Transverse colon (tissue), 4 donors: ENCODE measurements at regions not wholly inside any gene's neighbourhood (a gene's known extent, or its start where the extent isn't known, plus 50 kb on each side); places are given as distances from the start of the nearest gene placed in this dataset.
"Not testable (repeated sequence)": the region's sequence is repeated elsewhere in the genome, so short reads cannot be mapped to it uniquely, and the experiment has no call there.

Source experiments
- DNase-seq: peaks from one replicate; pipeline ENCODE4 v3.0.0-alpha.2; 2019
- H3K27ac ChIP-seq, 4 donors: fragments of 200-600 bp; sonication (generic); 2 replicates each; pipeline ENCODE4 v1.5.1; 2016 to 2018; ENCODE audit warnings: inconsistent platforms in 4 of 4
- H3K27me3 ChIP-seq: fragments of 200-600 bp; sonication (generic); 2 replicates; pipeline ENCODE4 v1.5.1; 2017; ENCODE audit warnings: inconsistent platforms
- H3K36me3 ChIP-seq, 4 donors: fragments of 200-600 bp; sonication (generic); 2 replicates each; pipeline ENCODE4 v1.5.1; 2017 to 2019; ENCODE audit warnings: inconsistent platforms in 4 of 4
- H3K4me1 ChIP-seq, 4 donors: fragments of 200-600 bp; sonication (generic); 2 replicates each; pipeline ENCODE4 v1.5.1; 2017 to 2020; ENCODE audit warnings: inconsistent platforms in 4 of 4
- H3K4me3 ChIP-seq, 4 donors: fragments of 200-600 bp; sonication (generic); 1 replicate in 1 of 4; 2 replicates in 3 of 4; pipeline versions ENCODE4 v1.5.1 to v1.6.1; 2017 to 2019; ENCODE audit warnings: inconsistent platforms in 4 of 4
- H3K9me3 ChIP-seq, 2 donors: fragments of 200-600 bp; sonication (generic); 2 replicates each; pipeline ENCODE4 v1.5.1; 2017 to 2019; ENCODE audit warnings: inconsistent platforms in 2 of 2
- EP300 ChIP-seq: sonication (generic); formaldehyde crosslinking; IDR thresholded peaks from one replicate; pipeline ENCODE4 v1.6.1; 2017; ENCODE audit warnings: antibody characterized with exemption, low read depth
- POLR2A ChIP-seq: fragments of 450-650 bp; IDR thresholded peaks from one replicate; pipeline ENCODE4 v1.6.1; 2016; ENCODE audit warnings: antibody characterized with exemption, mild to moderate bottlenecking, moderate library complexity
- POLR2AphosphoS5 ChIP-seq, 3 donors: sonication (generic); formaldehyde crosslinking; IDR thresholded peaks; one replicate each; pipeline ENCODE4 v1.6.1; 2016; ENCODE audit warnings: antibody characterized with exemption in 3 of 3
- WGBS, 2 donors: methylation state at CpG; one replicate each; pipeline ENCODE4 v1.1.5; 2018; ENCODE audit warnings: low coverage in 1 of 2; 5-methylcytosine and 5-hydroxymethylcytosine counted together
- in situ Hi-C, 4 donors: fragments of 200-750 bp; cut with MboI; loops; one replicate each; pipeline versions ENCODE4 v1.15.0 to v1.15.1; 2017; ENCODE audit warnings: low sequenced_read_pairs in 3 of 4, low pct_ligation_motif_present in 1 of 4, low pct_unique_long_range_greater_than_20kb in 1 of 4
- intact Hi-C: fragments of 100-400 bp; cut with DNase I; formaldehyde crosslinking; loops from one replicate; pipeline ENCODE4 v1.15.1; 2023; ENCODE audit warnings: low total_unique reads
- TF ChIP-seq, protein P1 (sequence below), 5 experiments: fragments of 200-600 bp in 3 of 5; fragments of 450-650 bp in 2 of 5; sonication (generic) in 3 of 5; IDR thresholded peaks; 1 replicate in 2 of 5; 2 replicates in 3 of 5; pipeline ENCODE4 v1.5.1; 2016 to 2017; ENCODE audit warnings: antibody characterized with exemption in 5 of 5, inconsistent platforms in 3 of 5, mild to moderate bottlenecking in 2 of 5, moderate library complexity in 1 of 5

DNA sequence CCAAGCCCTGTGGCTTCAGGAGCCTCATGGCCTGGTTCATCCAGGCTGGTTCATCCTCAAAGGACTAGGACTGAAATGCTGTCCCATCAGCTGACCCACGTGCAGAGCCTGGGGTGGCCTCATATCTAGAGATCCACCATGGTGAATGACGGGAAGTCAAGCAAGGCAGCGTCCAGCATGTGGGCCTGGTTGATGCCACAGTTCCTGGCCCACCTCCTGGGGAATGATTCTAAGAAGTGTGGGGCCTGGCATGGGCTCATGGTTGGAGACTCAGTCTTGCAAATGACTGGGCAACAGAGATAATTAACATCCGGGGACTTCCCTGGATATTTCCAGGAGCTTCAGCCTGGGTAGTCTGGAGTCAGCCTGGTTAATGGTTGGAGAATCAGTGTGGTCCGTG lies 302.4 kb upstream of the SFSWAP start:
- 73% methylated on average over 5 of the region's 5 CpGs; no CpG with 5 or more reads in 1 of the 2 donors for WGBS, 2 donors
- H3K4me3 ChIP-seq: no peak overlapping the region
- H3K4me1 ChIP-seq: no peaks in the 10 kb centered on the region
- intact Hi-C loops (no loop called here), in situ Hi-C loops (no loop called here)
- no peak for DNase-seq
- no peaks in the 10 kb centered on the region for H3K36me3 ChIP-seq
- H3K27ac ChIP-seq: no peak overlapping the region
- H3K9me3 ChIP-seq: no peaks in the 10 kb centered on the region
- no peaks in the 10 kb centered on the region for H3K27me3 ChIP-seq
- TF ChIP-seq POLR2AphosphoS5 (IDR thresholded peaks at IDR 0.05) (no peak), EP300 (no peak), POLR2A (no peak)
- TF ChIP-seq, protein P1, sequence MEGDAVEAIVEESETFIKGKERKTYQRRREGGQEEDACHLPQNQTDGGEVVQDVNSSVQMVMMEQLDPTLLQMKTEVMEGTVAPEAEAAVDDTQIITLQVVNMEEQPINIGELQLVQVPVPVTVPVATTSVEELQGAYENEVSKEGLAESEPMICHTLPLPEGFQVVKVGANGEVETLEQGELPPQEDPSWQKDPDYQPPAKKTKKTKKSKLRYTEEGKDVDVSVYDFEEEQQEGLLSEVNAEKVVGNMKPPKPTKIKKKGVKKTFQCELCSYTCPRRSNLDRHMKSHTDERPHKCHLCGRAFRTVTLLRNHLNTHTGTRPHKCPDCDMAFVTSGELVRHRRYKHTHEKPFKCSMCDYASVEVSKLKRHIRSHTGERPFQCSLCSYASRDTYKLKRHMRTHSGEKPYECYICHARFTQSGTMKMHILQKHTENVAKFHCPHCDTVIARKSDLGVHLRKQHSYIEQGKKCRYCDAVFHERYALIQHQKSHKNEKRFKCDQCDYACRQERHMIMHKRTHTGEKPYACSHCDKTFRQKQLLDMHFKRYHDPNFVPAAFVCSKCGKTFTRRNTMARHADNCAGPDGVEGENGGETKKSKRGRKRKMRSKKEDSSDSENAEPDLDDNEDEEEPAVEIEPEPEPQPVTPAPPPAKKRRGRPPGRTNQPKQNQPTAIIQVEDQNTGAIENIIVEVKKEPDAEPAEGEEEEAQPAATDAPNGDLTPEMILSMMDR (IDR thresholded peaks at IDR 0.05): no peak

DNA sequence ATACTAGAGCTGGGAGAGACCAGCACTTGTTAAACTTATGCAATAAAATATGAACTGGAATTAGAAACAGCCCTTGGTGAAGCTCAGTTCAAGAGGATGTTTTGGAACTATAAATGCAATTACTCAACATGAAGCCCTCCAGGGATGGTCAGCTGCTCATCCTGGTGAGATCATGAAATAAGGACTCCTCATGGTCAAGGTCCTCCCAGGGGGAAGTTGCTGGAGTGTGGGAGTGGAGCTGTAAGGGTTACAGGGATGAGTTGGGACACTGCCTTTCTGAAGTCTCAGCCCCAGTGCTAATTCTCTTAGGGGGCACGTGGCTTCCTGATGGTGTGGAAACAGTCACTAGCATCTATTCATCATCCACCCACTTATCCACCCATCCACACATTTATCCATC lies 301.7 kb upstream of the SFSWAP start:
- no peak for DNase-seq
- intact Hi-C loops (no loop called here), in situ Hi-C loops (no loop called here)
- Histone ChIP-seq H3K27me3 (no peaks in the 10 kb centered on the region), H3K4me1 (no peaks in the 10 kb centered on the region), H3K27ac (no peak overlapping the region), H3K4me3 (no peak overlapping the region), H3K36me3 (no peaks in the 10 kb centered on the region), H3K9me3 (no peaks in the 10 kb centered on the region)
- 33% methylated on average over 1 of the region's 1 CpG; no CpG with 5 or more reads in 1 of the 2 donors for WGBS, 2 donors
- TF ChIP-seq POLR2A: no peak
- no peak for TF ChIP-seq POLR2AphosphoS5 (IDR thresholded peaks at IDR 0.05)
- TF ChIP-seq, protein P1 (IDR thresholded peaks at IDR 0.05): no peak
- TF ChIP-seq EP300: no peak

DNA sequence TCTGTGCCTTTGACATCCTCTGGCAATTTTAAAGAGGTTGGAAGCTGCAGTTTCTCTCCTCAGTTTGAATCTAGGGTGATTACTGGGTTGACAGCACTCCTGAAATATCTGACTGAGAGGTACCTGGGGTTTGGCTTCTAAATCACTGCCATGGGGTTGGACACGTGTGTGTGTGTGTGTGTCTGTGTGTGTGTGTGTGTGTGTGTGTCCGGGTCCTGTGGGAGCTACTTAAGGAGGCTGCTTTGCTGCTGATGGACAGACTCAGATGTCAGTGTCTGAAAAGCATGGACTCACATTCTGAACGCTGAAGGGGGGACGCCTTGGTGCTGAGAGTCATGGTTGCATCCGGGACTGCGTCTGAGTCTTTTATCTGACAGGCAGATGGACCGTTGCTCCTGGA lies 299.1 kb upstream of the SFSWAP start:
- H3K9me3 ChIP-seq, H3K36me3 ChIP-seq, H3K27ac ChIP-seq, H3K27me3 ChIP-seq, intact Hi-C loops, H3K4me3 ChIP-seq, DNase-seq, H3K4me1 ChIP-seq, in situ Hi-C loops: not testable (repeated sequence)
- 40% methylated on average over 3 of the region's 7 CpGs; no CpG with 5 or more reads in 1 of the 2 donors for WGBS, 2 donors

DNA sequence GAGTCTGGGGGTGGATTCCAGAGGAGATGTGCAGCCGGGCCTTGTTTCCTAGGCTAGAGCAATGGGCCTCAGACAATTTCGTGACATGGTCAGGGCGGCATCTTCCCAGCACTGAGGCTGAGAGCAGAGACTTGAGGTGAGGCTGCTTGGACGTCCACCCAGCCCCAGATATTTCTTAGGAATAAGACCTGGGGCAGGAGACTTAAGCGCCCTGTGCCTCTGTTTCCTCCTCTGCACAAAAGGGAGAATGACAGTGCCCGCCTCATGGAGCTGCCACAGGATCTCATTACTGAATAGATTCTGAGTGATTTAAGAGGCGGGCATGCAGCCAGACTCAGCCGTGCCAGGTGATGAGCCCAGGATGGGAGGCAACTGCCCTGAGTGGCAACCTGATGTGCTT lies 297.9 kb upstream of the SFSWAP start:
- Histone ChIP-seq H3K36me3 (no peaks in the 10 kb centered on the region), H3K27me3 (no peaks in the 10 kb centered on the region), H3K27ac (no peak overlapping the region), H3K4me1 (no peaks in the 10 kb centered on the region), H3K9me3 (no peaks in the 10 kb centered on the region), H3K4me3 (no peak overlapping the region)
- in situ Hi-C loops (no loop called here), intact Hi-C loops (no loop called here)
- no peak for DNase-seq
- WGBS, 2 donors: 68% methylated on average over 8 of the region's 8 CpGs; no CpG with 5 or more reads in 1 of the 2 donors
- TF ChIP-seq, protein P1 (IDR thresholded peaks at IDR 0.05): no peak
- TF ChIP-seq EP300: no peak
- TF ChIP-seq POLR2AphosphoS5 (IDR thresholded peaks at IDR 0.05): no peak
- TF ChIP-seq POLR2A: no peak

DNA sequence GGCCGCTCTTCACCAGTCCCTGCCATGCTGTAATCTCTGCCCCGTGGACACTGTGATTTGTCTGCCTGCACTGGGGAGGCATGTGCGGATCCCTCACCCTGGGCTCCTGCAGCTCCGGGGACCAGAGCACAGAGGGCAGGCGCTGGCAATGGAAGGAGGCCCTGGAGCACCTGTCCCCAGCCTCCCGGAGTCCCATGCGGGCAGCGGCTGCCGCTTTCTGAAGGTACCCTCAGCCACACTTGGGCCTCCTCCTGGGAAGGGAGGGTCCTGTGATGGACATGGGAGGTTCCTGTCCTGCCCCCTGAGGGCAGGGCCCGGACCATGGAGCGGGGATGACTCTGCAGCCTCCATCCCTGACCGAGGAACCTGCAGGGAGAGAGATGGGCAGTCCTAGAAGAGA lies 297.4 kb upstream of the SFSWAP start:
- no peak overlapping the region for H3K4me3 ChIP-seq
- intact Hi-C loops: no loop called here
- TF ChIP-seq POLR2AphosphoS5 (IDR thresholded peaks at IDR 0.05) (no peak), EP300 (no peak), POLR2A (no peak)
- TF ChIP-seq, protein P1 (IDR thresholded peaks at IDR 0.05): no peak
- no peaks in the 10 kb centered on the region for H3K9me3 ChIP-seq
- no peak overlapping the region for H3K27ac ChIP-seq
- H3K36me3 ChIP-seq: no peaks in the 10 kb centered on the region
- DNase-seq: no peak
- 75% methylated on average over 11 of the region's 12 CpGs; no CpG with 5 or more reads in 1 of the 2 donors for WGBS, 2 donors
- in situ Hi-C loops: no loop called here
- H3K27me3 ChIP-seq: no peaks in the 10 kb centered on the region
- H3K4me1 ChIP-seq: no peaks in the 10 kb centered on the region

DNA sequence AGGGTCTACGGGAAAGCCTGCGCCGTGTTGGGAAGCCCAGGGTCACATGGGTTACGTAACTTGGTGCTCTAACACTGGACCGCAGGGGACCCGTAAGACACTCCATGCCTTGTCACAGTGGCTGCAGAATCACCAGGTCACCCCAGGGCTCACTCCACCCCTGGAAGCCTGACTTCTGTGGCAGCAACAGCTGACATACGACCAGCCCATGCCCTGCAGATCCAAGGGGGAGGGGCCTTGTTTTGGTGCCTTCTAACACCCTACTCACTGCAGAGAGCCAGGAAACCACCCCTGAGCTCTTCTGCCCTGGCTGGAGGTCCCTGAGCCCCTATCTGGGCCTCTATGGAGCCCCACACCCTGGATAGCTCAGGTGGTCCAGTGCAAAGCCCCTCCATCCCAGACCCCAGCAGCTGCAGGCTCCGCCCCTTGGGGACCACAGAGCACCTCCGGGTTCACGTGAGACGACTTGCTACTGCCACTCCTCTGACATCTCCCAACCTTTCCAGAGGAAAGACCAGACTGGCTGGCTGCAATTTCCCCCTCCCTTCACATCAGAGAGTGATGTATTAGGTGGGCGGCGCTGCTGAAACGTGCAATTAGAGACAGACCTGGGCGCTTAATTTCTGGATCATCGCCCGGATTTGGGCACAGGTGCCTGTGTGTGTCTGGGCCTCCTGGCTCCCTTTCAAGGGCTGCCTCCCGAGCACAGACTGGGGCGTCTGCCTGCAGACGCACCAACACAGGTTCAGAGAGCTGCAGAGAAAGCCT lies 296.6 kb upstream of the SFSWAP start:
- H3K4me3 ChIP-seq, H3K4me1 ChIP-seq, H3K27ac ChIP-seq, DNase-seq, intact Hi-C loops, H3K9me3 ChIP-seq, H3K27me3 ChIP-seq, H3K36me3 ChIP-seq, in situ Hi-C loops: not testable (repeated sequence)
- 66% methylated on average over 4 of the region's 20 CpGs; no CpG with 5 or more reads in 1 of the 2 donors for WGBS, 2 donors
